B cell (primary cell): ENCODE measurements at regions not wholly inside any gene's neighbourhood (a gene's known extent, or its start where the extent isn't known, plus 50 kb on each side); places are given as distances from the start of the nearest gene placed in this dataset.

Source experiments
- EZH2 ChIP-seq: IDR thresholded peaks from 2 replicates; pipeline ENCODE4 v1.6.1; 2012; ENCODE audit warnings: borderline replicate concordance, low read depth, mild to moderate bottlenecking, moderate library complexity, low read length; ENCODE audit not compliant: insufficient read depth, poor library complexity, severe bottlenecking
- TF ChIP-seq, protein P1 (sequence below): fragments of 200-600 bp; IDR thresholded peaks from one replicate; pipeline ENCODE4 v1.8.0; 2022; ENCODE audit warnings: antibody characterized with exemption, mild to moderate bottlenecking

DNA sequence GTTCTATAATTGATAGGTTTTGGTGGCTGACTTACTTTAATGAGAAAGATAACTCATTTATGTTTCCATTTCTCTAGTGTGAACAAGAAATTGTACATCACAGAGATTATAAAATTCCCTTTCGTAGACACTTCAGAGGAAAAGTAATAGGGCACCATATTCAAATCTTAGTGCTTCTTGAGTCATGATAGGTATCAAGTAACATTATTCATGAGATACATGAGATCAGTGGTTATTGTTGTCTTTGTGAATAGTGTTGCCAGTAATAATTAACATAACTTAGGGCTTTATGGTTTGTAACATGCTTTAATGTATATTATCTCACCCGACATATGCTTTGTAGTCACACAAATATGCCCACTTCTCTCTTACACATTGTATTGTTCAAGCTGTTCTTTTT is 73.7 kb upstream of the IL15 start:
- TF ChIP-seq, protein P1, sequence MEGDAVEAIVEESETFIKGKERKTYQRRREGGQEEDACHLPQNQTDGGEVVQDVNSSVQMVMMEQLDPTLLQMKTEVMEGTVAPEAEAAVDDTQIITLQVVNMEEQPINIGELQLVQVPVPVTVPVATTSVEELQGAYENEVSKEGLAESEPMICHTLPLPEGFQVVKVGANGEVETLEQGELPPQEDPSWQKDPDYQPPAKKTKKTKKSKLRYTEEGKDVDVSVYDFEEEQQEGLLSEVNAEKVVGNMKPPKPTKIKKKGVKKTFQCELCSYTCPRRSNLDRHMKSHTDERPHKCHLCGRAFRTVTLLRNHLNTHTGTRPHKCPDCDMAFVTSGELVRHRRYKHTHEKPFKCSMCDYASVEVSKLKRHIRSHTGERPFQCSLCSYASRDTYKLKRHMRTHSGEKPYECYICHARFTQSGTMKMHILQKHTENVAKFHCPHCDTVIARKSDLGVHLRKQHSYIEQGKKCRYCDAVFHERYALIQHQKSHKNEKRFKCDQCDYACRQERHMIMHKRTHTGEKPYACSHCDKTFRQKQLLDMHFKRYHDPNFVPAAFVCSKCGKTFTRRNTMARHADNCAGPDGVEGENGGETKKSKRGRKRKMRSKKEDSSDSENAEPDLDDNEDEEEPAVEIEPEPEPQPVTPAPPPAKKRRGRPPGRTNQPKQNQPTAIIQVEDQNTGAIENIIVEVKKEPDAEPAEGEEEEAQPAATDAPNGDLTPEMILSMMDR, result no peak
- no peak for TF ChIP-seq EZH2
